ENCODE measurements at regions not wholly inside any gene's neighbourhood (a gene's known extent, or its start where the extent isn't known, plus 50 kb on each side); places are given as distances from the start of the nearest gene placed in this dataset.

GRCh38 chr11:33959855-33960400, 68.1 kb upstream of the LMO2 start:
- Histone ChIP-seq H3K36me3 (no peaks in the 10 kb centered on the region), H3K4me3 (no peak overlapping the region), H3K9me3 (no peaks in the 10 kb centered on the region), H3K27ac (no peak overlapping the region), H3K27me3 (no peaks in the 10 kb centered on the region), H3K4me1 (no peaks in the 10 kb centered on the region)
- intact Hi-C loops (cut with DNase I) = no loop called here
- WGBS, 2 donors = 66 to 85% methylated on average over 3 of the region's 3 CpGs
- no peak for DNase-seq
- no peak for TF ChIP-seq POLR2AphosphoS5 (IDR thresholded peaks at IDR 0.05)
- no peak for TF ChIP-seq EP300 (IDR thresholded peaks at IDR 0.05)
- no peak for TF ChIP-seq CTCF (IDR thresholded peaks at IDR 0.05)
- TF ChIP-seq POLR2A (IDR thresholded peaks at IDR 0.05) = no peak

- intact Hi-C loops (cut with DNase I) = no loop called here
- Histone ChIP-seq H3K9me3 (no peaks in the 10 kb centered on the region), H3K27ac (no peak overlapping the region), H3K36me3 (no peaks in the 10 kb centered on the region), H3K4me1 (no peaks in the 10 kb centered on the region), H3K27me3 (no peaks in the 10 kb centered on the region), H3K4me3 (no peak overlapping the region)
- no peak for DNase-seq
- TF ChIP-seq CTCF (IDR thresholded peaks at IDR 0.05) (no peak), EP300 (IDR thresholded peaks at IDR 0.05) (no peak), POLR2AphosphoS5 (IDR thresholded peaks at IDR 0.05) (no peak), POLR2A (IDR thresholded peaks at IDR 0.05) (no peak)
- WGBS, 2 donors = 78 to 91% methylated on average over 6 of the region's 6 CpGs
These were observed 65.5 kb upstream of the LMO2 start for GRCh38 chr11:33957304-33957917.

- Histone ChIP-seq H3K9me3 (no peaks in the 10 kb centered on the region), H3K4me3 (no peak overlapping the region), H3K36me3 (no peaks in the 10 kb centered on the region), H3K4me1 (no peaks in the 10 kb centered on the region), H3K27ac (no peak overlapping the region), H3K27me3 (no peaks in the 10 kb centered on the region)
- no peak for TF ChIP-seq POLR2AphosphoS5 (IDR thresholded peaks at IDR 0.05)
- TF ChIP-seq CTCF (IDR thresholded peaks at IDR 0.05) = no peak
- TF ChIP-seq POLR2A (IDR thresholded peaks at IDR 0.05) = no peak
- no peak for TF ChIP-seq EP300 (IDR thresholded peaks at IDR 0.05)
- no peak for DNase-seq
- intact Hi-C loops (cut with DNase I) = no loop called here
- 62 to 74% methylated on average over 3 of the region's 3 CpGs for WGBS, 2 donors
These were observed 64.7 kb upstream of the LMO2 start for GRCh38 chr11:33956611-33957010.

- Histone ChIP-seq H3K4me1 (no peaks in the 10 kb centered on the region), H3K9me3 (no peaks in the 10 kb centered on the region), H3K36me3 (no peaks in the 10 kb centered on the region), H3K27me3 (no peaks in the 10 kb centered on the region), H3K4me3 (no peak overlapping the region), H3K27ac (no peak overlapping the region)
- DNase-seq = no peak
- TF ChIP-seq POLR2A (IDR thresholded peaks at IDR 0.05) (no peak), EP300 (IDR thresholded peaks at IDR 0.05) (no peak)
- 70 to 75% methylated on average over 5 of the region's 5 CpGs for WGBS, 2 donors
- intact Hi-C loops (cut with DNase I) = no loop called here
These were observed 61.4 kb upstream of the LMO2 start for GRCh38 chr11:33953289-33953688.

- H3K9me3 ChIP-seq = no peaks in the 10 kb centered on the region
- no peak for DNase-seq
- no peaks in the 10 kb centered on the region for H3K27me3 ChIP-seq
- no peak overlapping the region for H3K4me3 ChIP-seq
- no peaks in the 10 kb centered on the region for H3K36me3 ChIP-seq
- 86 to 87% methylated on average over 5 of the region's 5 CpGs for WGBS, 2 donors
- TF ChIP-seq CTCF (IDR thresholded peaks at IDR 0.05) (no peak), EP300 (IDR thresholded peaks at IDR 0.05) (no peak), POLR2AphosphoS5 (IDR thresholded peaks at IDR 0.05) (no peak), POLR2A (IDR thresholded peaks at IDR 0.05) (no peak)
- H3K27ac ChIP-seq = no peak overlapping the region
- H3K4me1 ChIP-seq = no peaks in the 10 kb centered on the region
- intact Hi-C loops (cut with DNase I) = no loop called here
These were observed 60.9 kb upstream of the LMO2 start for GRCh38 chr11:33952805-33953204.

Data from sigmoid colon (tissue), 6 donors.